HepG2 (cell line): ENCODE measurements at regions not wholly inside any gene's neighbourhood (a gene's known extent, or its start where the extent isn't known, plus 50 kb on each side); places are given as distances from the start of the nearest gene placed in this dataset.

Experiments used
- ATAC-seq: fragments of 200-7000 bp; cut with Tn5 transposase; 3 replicates; pipeline ENCODE4 v1.9.1; 2020; ENCODE audit warnings: mild to moderate bottlenecking, moderate library complexity
- BruUV-seq: library from RNA; stranded (reverse); fragments of 400-500 nt; replicated peaks from 2 replicates; lab custom pipeline; 2021; lab: Mats Ljungman, UMichigan
- CTCF ChIA-PET: fragments of 300-600 bp; formaldehyde crosslinking; extraction: SDS; loops from one replicate; lab custom pipeline; 2021; ENCODE audit warnings: low total read pairs, inconsistent platforms, low intra/inter-chr PET ratio; lab: Yijun Ruan, JAX
- POLR2A ChIA-PET: fragments of 350-600 bp; sonication (Branson Sonifier 250); formaldehyde crosslinking; loops from one replicate; lab custom pipeline; 2020; ENCODE audit warnings: antibody characterized with exemption, inconsistent platforms; lab: Yijun Ruan, JAX
- DNase-seq: peaks from one replicate; pipeline ENCODE4 v3.0.0-alpha.2; 2015; ENCODE audit warnings: low spot score
- FAIRE-seq: peaks from 3 replicates; lab custom pipeline; 2011; peaks lifted over from hg19 to GRCh38; lab: Jason Lieb, UNC
- H2AFZ ChIP-seq: one replicate; pipeline ENCODE4 v1.6.1; 2011; ENCODE audit warnings: low read length, inconsistent platforms
- H3K27ac ChIP-seq: fragments of 300-600 bp; 3 replicates; pipeline ENCODE4 v1.8.0; 2011; ENCODE audit warnings: mixed run types, mild to moderate bottlenecking, mixed read lengths, low read length, inconsistent platforms; ENCODE audit not compliant: insufficient read depth; ENCODE audit errors: extremely low read length
- H3K27me3 ChIP-seq, 2 experiments: fragments of 200-600 bp in 1 of 2; 2 replicates in 1 of 2; 3 replicates in 1 of 2; pipeline versions ENCODE4 v1.6.0 to v1.8.0; 2011; ENCODE audit warnings: low read length in 2 of 2, mild to moderate bottlenecking in 2 of 2, moderate library complexity in 2 of 2, inconsistent platforms in 1 of 2; ENCODE audit not compliant: insufficient read depth in 2 of 2, control insufficient read depth in 1 of 2
- H3K36me3 ChIP-seq, 2 experiments: fragments of 200-600 bp in 1 of 2; replicated peaks in 1 of 2; 2 replicates in 1 of 2; 3 replicates in 1 of 2; pipeline versions ENCODE4 v1.5.1 to v1.8.0; 2011; ENCODE audit warnings: low read length in 2 of 2, inconsistent platforms in 1 of 2; ENCODE audit not compliant: insufficient read depth in 2 of 2, control insufficient read depth in 1 of 2
- H3K4me1 ChIP-seq: 2 replicates; pipeline ENCODE4 v1.5.1; 2012; ENCODE audit warnings: low read length, inconsistent platforms; ENCODE audit not compliant: insufficient read depth
- H3K4me2 ChIP-seq: 2 replicates; pipeline ENCODE4 v1.6.0; 2011; ENCODE audit warnings: low read depth, low read length, inconsistent platforms
- H3K4me3 ChIP-seq, 3 experiments: fragments of 200-600 bp in 1 of 3; sonication (generic), shearing (Covaris generic) in 1 of 3; replicated peaks in 1 of 3; 2 replicates each; pipeline ENCODE4 v1.5.1; 2011 to 2016; ENCODE audit warnings: low read length in 3 of 3, inconsistent platforms in 2 of 3, low read depth in 2 of 3, mild to moderate bottlenecking in 2 of 3, control low read depth in 1 of 3, mixed read lengths in 1 of 3; ENCODE audit not compliant: insufficient read depth in 1 of 3
- H3K79me2 ChIP-seq: one replicate; pipeline ENCODE4 v1.6.1; 2011; ENCODE audit warnings: low read length, inconsistent platforms; ENCODE audit not compliant: insufficient read depth
- H3K9ac ChIP-seq: 2 replicates; pipeline ENCODE4 v1.6.0; 2011; ENCODE audit warnings: mild to moderate bottlenecking, low read depth, low read length, inconsistent platforms; ENCODE audit not compliant: insufficient read depth
- H3K9me3 ChIP-seq: 2 replicates; pipeline ENCODE4 v1.5.1; 2012; ENCODE audit warnings: mild to moderate bottlenecking, low read length
- H4K20me1 ChIP-seq: 2 replicates; pipeline ENCODE4 v1.6.0; 2011; ENCODE audit warnings: inconsistent platforms, mild to moderate bottlenecking, low read length, moderate library complexity; ENCODE audit not compliant: insufficient read depth
- BHLHE40 ChIP-seq: IDR thresholded peaks from 2 replicates; pipeline ENCODE4 v1.6.1; 2011; ENCODE audit warnings: low read length, improper control_type of control experiment
- HDAC1 ChIP-seq: sonication (generic); formaldehyde crosslinking; IDR thresholded peaks from 2 replicates; pipeline ENCODE4 v1.5.1; 2020; ENCODE audit warnings: mild to moderate bottlenecking, missing genetic modification reagents
- NR2F6 ChIP-seq, 2 experiments: IDR thresholded peaks; 2 replicates each; pipeline ENCODE4 v1.6.1; 2016; ENCODE audit warnings: antibody characterized with exemption in 1 of 2, mild to moderate bottlenecking in 1 of 2
- PAF1 ChIP-seq: IDR thresholded peaks from 2 replicates; pipeline ENCODE4 v1.6.1; 2016; ENCODE audit warnings: missing genetic modification reagents, missing compliant biosample characterization
- POLR2AphosphoS5 ChIP-seq: IDR thresholded peaks from 2 replicates; pipeline ENCODE4 v1.6.1; 2012; ENCODE audit warnings: low read depth, low read length
- PRPF4 ChIP-seq: fragments of 200-400 bp; formaldehyde crosslinking; IDR thresholded peaks from 2 replicates; pipeline ENCODE4 v1.6.1; 2016; ENCODE audit warnings: low read length, low read depth; ENCODE audit not compliant: poor library complexity, severe bottlenecking
- ZFP37 ChIP-seq: sonication (generic); formaldehyde crosslinking; IDR thresholded peaks from 2 replicates; pipeline ENCODE4 v1.4.0; 2020; ENCODE audit warnings: missing genetic modification reagents, borderline replicate concordance
- ZNF10 ChIP-seq: sonication (generic); formaldehyde crosslinking; IDR thresholded peaks from 2 replicates; pipeline ENCODE4 v1.4.0; 2020; ENCODE audit warnings: mild to moderate bottlenecking, low read depth, missing genetic modification reagents, borderline replicate concordance
- ZNF232 ChIP-seq: sonication (generic); formaldehyde crosslinking; IDR thresholded peaks from 2 replicates; pipeline ENCODE4 v1.4.0; 2020; ENCODE audit warnings: missing genetic modification reagents, borderline replicate concordance
- ZNF329 ChIP-seq: sonication (generic); formaldehyde crosslinking; IDR thresholded peaks from 2 replicates; pipeline ENCODE4 v1.9.0; 2021; ENCODE audit warnings: low read depth, mild to moderate bottlenecking, missing genetic modification reagents
- ZNF331 ChIP-seq: sonication (generic); formaldehyde crosslinking; IDR thresholded peaks from 2 replicates; pipeline ENCODE4 v1.4.0; 2020; ENCODE audit warnings: missing genetic modification reagents
- ZNF577 ChIP-seq: sonication (generic); formaldehyde crosslinking; IDR thresholded peaks from 2 replicates; pipeline ENCODE4 v1.4.0; 2020; ENCODE audit warnings: mild to moderate bottlenecking, low read depth, missing genetic modification reagents, borderline replicate concordance
- ZSCAN29 ChIP-seq: sonication (generic); formaldehyde crosslinking; conservative IDR thresholded peaks from 2 replicates; pipeline ENCODE4 v1.4.0; 2020; ENCODE audit warnings: mild to moderate bottlenecking, missing genetic modification reagents
- ZSCAN31 ChIP-seq: sonication (generic); formaldehyde crosslinking; IDR thresholded peaks from 2 replicates; pipeline ENCODE4 v1.5.0; 2020; ENCODE audit warnings: low read depth, mild to moderate bottlenecking, missing genetic modification reagents
- WGBS: methylation state at CpG from one replicate; pipeline ENCODE4 v1.1.6; 2017; ENCODE audit warnings: low lambda C conversion rate; 5-methylcytosine and 5-hydroxymethylcytosine counted together
- in situ Hi-C: cut with HindIII; loops from 2 replicates; pipeline ENCODE4 v1.10.0; 2017; ENCODE audit warnings: low pct_unique_long_range_greater_than_20kb; ENCODE audit not compliant: extremely low pct_ligation_motif_present
- intact Hi-C: fragments of 100-400 bp; cut with micrococcal nuclease; formaldehyde crosslinking; loops from one replicate; pipeline ENCODE4 v1.10.0; 2022; ENCODE audit not compliant: unreplicated experiment
- TF ChIP-seq, protein P1 (sequence below): sonication (generic); formaldehyde crosslinking; IDR thresholded peaks from 2 replicates; pipeline ENCODE4 v1.4.0; 2020; ENCODE audit warnings: missing genetic modification reagents
- TF ChIP-seq, protein P2 (sequence below): sonication (generic); formaldehyde crosslinking; IDR thresholded peaks from 2 replicates; pipeline ENCODE4 v1.4.0; 2020; ENCODE audit warnings: low read depth, mild to moderate bottlenecking, missing genetic modification reagents
- TF ChIP-seq, protein P3 (sequence below): sonication (generic); formaldehyde crosslinking; IDR thresholded peaks from 2 replicates; pipeline ENCODE4 v1.4.0; 2020; ENCODE audit warnings: missing genetic modification reagents
- TF ChIP-seq, protein P4 (sequence below): sonication (generic); formaldehyde crosslinking; IDR thresholded peaks from 2 replicates; pipeline ENCODE4 v1.9.0; 2021; ENCODE audit warnings: missing genetic modification reagents, mild to moderate bottlenecking, borderline replicate concordance

DNA sequence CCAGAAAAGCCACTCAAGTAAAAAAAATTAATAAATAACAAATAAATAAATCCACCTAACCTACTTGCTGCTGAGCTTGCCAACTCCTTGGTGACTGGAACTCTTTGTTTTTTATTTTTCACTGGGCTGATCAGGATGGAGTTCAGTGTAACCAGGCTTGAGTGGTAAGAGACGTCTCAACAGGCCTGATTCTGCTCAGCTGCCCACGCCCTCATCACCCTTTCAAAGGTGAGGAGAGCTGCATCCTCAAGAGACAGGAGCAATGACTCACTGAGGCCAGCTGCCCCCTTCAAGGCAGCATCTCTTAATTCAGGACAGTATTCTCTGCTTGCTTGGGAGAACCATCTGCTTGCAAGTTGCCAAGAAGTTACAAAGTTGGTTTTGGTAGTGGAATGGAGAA is 111.9 kb upstream of the CPM start:
- in situ Hi-C loops (no loop called here), intact Hi-C loops (no loop called here)
- ChIA-PET CTCF (no interaction called here), POLR2A (no interaction called here)
- peaks cover 61% of the 10 kb centered on the region for H3K4me1 ChIP-seq
- H3K9ac ChIP-seq = no peak overlapping the region
- no peak overlapping the region for H2AFZ ChIP-seq
- FAIRE-seq (no peak), ATAC-seq (no peak)
- H3K4me2 ChIP-seq = no peak overlapping the region
- no peaks in the 10 kb centered on the region for H3K79me2 ChIP-seq
- no peaks in the 10 kb centered on the region for H3K36me3 ChIP-seq
- no peaks in the 10 kb centered on the region for H3K27me3 ChIP-seq
- no peak overlapping the region for H3K4me3 ChIP-seq
- H4K20me1 ChIP-seq = no peaks in the 10 kb centered on the region
- TF ChIP-seq NR2F6 (IDR thresholded peaks at IDR 0.05) = no peak
- TF ChIP-seq NR2F6 (CRISPR knock-in tag; IDR thresholded peaks at IDR 0.05) = no peak
- TF ChIP-seq POLR2AphosphoS5 = no peak
- no peak for TF ChIP-seq HDAC1
- no peak for TF ChIP-seq ZSCAN29 (CRISPR knock-in tag)
- TF ChIP-seq PAF1 = no peak
- TF ChIP-seq ZNF329 (CRISPR knock-in tag) = no peak
- TF ChIP-seq ZFP37 (CRISPR knock-in tag) = no peak
- TF ChIP-seq, protein P1, sequence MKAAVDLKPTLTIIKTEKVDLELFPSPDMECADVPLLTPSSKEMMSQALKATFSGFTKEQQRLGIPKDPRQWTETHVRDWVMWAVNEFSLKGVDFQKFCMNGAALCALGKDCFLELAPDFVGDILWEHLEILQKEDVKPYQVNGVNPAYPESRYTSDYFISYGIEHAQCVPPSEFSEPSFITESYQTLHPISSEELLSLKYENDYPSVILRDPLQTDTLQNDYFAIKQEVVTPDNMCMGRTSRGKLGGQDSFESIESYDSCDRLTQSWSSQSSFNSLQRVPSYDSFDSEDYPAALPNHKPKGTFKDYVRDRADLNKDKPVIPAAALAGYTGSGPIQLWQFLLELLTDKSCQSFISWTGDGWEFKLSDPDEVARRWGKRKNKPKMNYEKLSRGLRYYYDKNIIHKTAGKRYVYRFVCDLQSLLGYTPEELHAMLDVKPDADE (CRISPR knock-in tag) = no peak
- TF ChIP-seq ZNF331 (CRISPR knock-in tag) = no peak
- no peak for TF ChIP-seq ZNF10 (CRISPR knock-in tag)
- TF ChIP-seq BHLHE40 = no peak
- TF ChIP-seq, protein P2, sequence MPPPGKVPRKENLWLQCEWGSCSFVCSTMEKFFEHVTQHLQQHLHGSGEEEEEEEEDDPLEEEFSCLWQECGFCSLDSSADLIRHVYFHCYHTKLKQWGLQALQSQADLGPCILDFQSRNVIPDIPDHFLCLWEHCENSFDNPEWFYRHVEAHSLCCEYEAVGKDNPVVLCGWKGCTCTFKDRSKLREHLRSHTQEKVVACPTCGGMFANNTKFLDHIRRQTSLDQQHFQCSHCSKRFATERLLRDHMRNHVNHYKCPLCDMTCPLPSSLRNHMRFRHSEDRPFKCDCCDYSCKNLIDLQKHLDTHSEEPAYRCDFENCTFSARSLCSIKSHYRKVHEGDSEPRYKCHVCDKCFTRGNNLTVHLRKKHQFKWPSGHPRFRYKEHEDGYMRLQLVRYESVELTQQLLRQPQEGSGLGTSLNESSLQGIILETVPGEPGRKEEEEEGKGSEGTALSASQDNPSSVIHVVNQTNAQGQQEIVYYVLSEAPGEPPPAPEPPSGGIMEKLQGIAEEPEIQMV (CRISPR knock-in tag) = no peak
- TF ChIP-seq ZSCAN31 (CRISPR knock-in tag) = no peak
- no peak for TF ChIP-seq ZNF577
- TF ChIP-seq, protein P3, sequence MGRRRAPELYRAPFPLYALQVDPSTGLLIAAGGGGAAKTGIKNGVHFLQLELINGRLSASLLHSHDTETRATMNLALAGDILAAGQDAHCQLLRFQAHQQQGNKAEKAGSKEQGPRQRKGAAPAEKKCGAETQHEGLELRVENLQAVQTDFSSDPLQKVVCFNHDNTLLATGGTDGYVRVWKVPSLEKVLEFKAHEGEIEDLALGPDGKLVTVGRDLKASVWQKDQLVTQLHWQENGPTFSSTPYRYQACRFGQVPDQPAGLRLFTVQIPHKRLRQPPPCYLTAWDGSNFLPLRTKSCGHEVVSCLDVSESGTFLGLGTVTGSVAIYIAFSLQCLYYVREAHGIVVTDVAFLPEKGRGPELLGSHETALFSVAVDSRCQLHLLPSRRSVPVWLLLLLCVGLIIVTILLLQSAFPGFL (CRISPR knock-in tag) = no peak
- TF ChIP-seq PRPF4 = no peak
- TF ChIP-seq, protein P4, sequence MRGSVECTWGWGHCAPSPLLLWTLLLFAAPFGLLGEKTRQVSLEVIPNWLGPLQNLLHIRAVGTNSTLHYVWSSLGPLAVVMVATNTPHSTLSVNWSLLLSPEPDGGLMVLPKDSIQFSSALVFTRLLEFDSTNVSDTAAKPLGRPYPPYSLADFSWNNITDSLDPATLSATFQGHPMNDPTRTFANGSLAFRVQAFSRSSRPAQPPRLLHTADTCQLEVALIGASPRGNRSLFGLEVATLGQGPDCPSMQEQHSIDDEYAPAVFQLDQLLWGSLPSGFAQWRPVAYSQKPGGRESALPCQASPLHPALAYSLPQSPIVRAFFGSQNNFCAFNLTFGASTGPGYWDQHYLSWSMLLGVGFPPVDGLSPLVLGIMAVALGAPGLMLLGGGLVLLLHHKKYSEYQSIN (CRISPR knock-in tag) = no peak
- no peak for TF ChIP-seq ZNF232 (CRISPR knock-in tag)
- TF ChIP-seq, all 625 proteins: peak for 0
- DNase-seq = no peak
- no TSS peak for BruUV-seq
- H3K27ac ChIP-seq = no peak overlapping the region
- 97% methylated on average over 2 of the region's 2 CpGs for WGBS
- no peaks in the 10 kb centered on the region for H3K9me3 ChIP-seq
